ENCODE measurements at regions not wholly inside any gene's neighbourhood (a gene's known extent, or its start where the extent isn't known, plus 50 kb on each side); places are given as distances from the start of the nearest gene placed in this dataset.

DNA sequence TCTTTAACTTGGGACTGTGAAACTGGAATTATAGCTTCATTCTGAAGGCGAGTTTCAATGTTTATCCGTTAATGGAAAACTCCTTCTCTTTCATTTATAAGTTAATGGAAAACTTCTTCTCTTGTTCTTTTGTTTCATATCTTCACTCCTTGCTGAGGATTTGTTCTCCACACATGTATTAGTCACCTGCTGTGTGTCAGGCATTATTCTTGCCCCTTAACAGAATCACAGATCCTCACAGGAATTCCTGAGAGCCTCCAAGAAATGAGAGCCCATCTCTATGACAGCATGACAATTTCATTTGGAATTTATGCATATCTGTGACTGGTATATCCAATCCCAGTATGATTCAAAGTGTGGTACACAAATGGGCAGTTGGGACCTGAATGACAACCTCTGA is 545.8 kb downstream of the BCL11A start:
- TF ChIP-seq EZH2 (IDR thresholded peaks at IDR 0.05; ENCODE audit: insufficient read depth, poor library complexity, severe bottlenecking) (no peak), EZH2phosphoT487 (IDR thresholded peaks at IDR 0.05; ENCODE audit: insufficient read depth, low read depth) (no peak)

Measured in GM23248 (cell line).